Loucy (cell line): ENCODE measurements at regions not wholly inside any gene's neighbourhood (a gene's known extent, or its start where the extent isn't known, plus 50 kb on each side); places are given as distances from the start of the nearest gene placed in this dataset.

Experiments
- CTCF ChIP-seq: fragments of 200-600 bp; sonication (generic); conservative IDR thresholded peaks from 2 replicates; pipeline ENCODE4 v1.5.1; 2014; ENCODE audit warnings: mild to moderate bottlenecking, antibody characterized with exemption, low read length
- EZH2phosphoT487 ChIP-seq: fragments of 200-600 bp; IDR thresholded peaks from 2 replicates; pipeline ENCODE4 v1.6.1; 2018; ENCODE audit warnings: antibody characterized with exemption, mild to moderate bottlenecking, moderate library complexity, borderline replicate concordance

GRCh38 chr11:97685695-97686094 lies 1295.9 kb downstream of the JRKL start:
- no peak for TF ChIP-seq CTCF
- no peak for TF ChIP-seq EZH2phosphoT487
